Left lung (tissue), 4 donors: ENCODE measurements at regions not wholly inside any gene's neighbourhood (a gene's known extent, or its start where the extent isn't known, plus 50 kb on each side); places are given as distances from the start of the nearest gene placed in this dataset.
"Not testable (repeated sequence)": the region's sequence is repeated elsewhere in the genome, so short reads cannot be mapped to it uniquely, and the experiment has no call there.

Source experiments
- ATAC-seq: fragments of 200-7000 bp; cut with Tn5 transposase; one replicate; pipeline ENCODE4 v1.9.1; 2020; ENCODE audit warnings: moderate library complexity
- DNase-seq, 4 donors: peaks; one replicate each; pipeline ENCODE4 v3.0.0-alpha.2; 2013 to 2020
- H3K27ac ChIP-seq, 2 donors: fragments of 200-600 bp; sonication (generic) in 1 of 2; one replicate each; pipeline versions ENCODE4 v1.5.0 to v1.8.0; 2020 to 2021
- H3K27me3 ChIP-seq, 2 donors: fragments of 200-600 bp; sonication (generic) in 1 of 2; one replicate each; pipeline versions ENCODE4 v1.5.0 to v1.8.0; 2020 to 2021
- H3K36me3 ChIP-seq, 2 donors: fragments of 200-600 bp; sonication (generic) in 1 of 2; one replicate each; pipeline versions ENCODE4 v1.5.0 to v1.8.0; 2020 to 2021
- H3K4me1 ChIP-seq, 2 donors: fragments of 200-600 bp; one replicate each; pipeline ENCODE4 v1.8.0; 2021
- H3K4me3 ChIP-seq, 2 donors: fragments of 200-600 bp; sonication (generic) in 1 of 2; one replicate each; pipeline versions ENCODE4 v1.5.0 to v1.8.0; 2020 to 2021; ENCODE audit warnings: mild to moderate bottlenecking in 1 of 2
- H3K9me3 ChIP-seq, 2 donors: fragments of 200-600 bp; sonication (generic) in 1 of 2; one replicate each; pipeline versions ENCODE4 v1.5.0 to v1.8.0; 2020 to 2021
- CTCF ChIP-seq, 2 donors: fragments of 200-600 bp; sonication (generic) in 1 of 2; IDR thresholded peaks; one replicate each; pipeline versions ENCODE4 v1.5.0 to v1.8.0; 2021; ENCODE audit warnings: antibody characterized with exemption in 2 of 2
- intact Hi-C, 2 donors: fragments of 100-400 bp; cut with DNase I; formaldehyde crosslinking; loops; one replicate each; pipeline versions ENCODE4 v1.11.2 to v1.14.2; 2022
- donor health status: DM: no; HTN: yes; CAD: no.
- donor health status: DM: no; HTN: no; CAD: no.

GRCh38 chr12:24519759-24520158, 429.1 kb downstream of the BCAT1 start:
- no peak for TF ChIP-seq CTCF (IDR thresholded peaks at IDR 0.05)
- no peaks in the 10 kb centered on the region for H3K27me3 ChIP-seq
- no peak overlapping the region for H3K4me3 ChIP-seq
- peaks cover 8 to 36% of the 10 kb centered on the region in 2 donors for H3K9me3 ChIP-seq
- no peak for DNase-seq
- intact Hi-C loops = no loop called here
- H3K27ac ChIP-seq = no peak overlapping the region
- H3K36me3 ChIP-seq = no peaks in the 10 kb centered on the region
- ATAC-seq = no peak
- no peaks in the 10 kb centered on the region for H3K4me1 ChIP-seq

- Histone ChIP-seq H3K36me3 (no peaks in the 10 kb centered on the region), H3K27me3 (no peaks in the 10 kb centered on the region), H3K4me3 (no peak overlapping the region), H3K4me1 (no peaks in the 10 kb centered on the region), H3K27ac (no peak overlapping the region), H3K9me3 (peaks cover 8 to 36% of the 10 kb centered on the region in 2 donors)
- DNase-seq (no peak), ATAC-seq (no peak)
- intact Hi-C loops = no loop called here
- TF ChIP-seq CTCF (IDR thresholded peaks at IDR 0.05) = no peak
Measured at GRCh38 chr12:24517000-24517399, 431.9 kb downstream of the BCAT1 start.

- no peaks in the 10 kb centered on the region for H3K9me3 ChIP-seq
- H3K27ac ChIP-seq = no peak overlapping the region
- no peaks in the 10 kb centered on the region for H3K27me3 ChIP-seq
- TF ChIP-seq CTCF (IDR thresholded peaks at IDR 0.05) = no peak
- H3K36me3 ChIP-seq = no peaks in the 10 kb centered on the region
- intact Hi-C loops = no loop called here
- no peaks in the 10 kb centered on the region for H3K4me1 ChIP-seq
- DNase-seq (no peak), ATAC-seq (no peak)
- no peak overlapping the region for H3K4me3 ChIP-seq
Measured at GRCh38 chr12:24510581-24511125, 438.2 kb downstream of the BCAT1 start.

GRCh38 chr12:24507827-24508226, 441.1 kb downstream of the BCAT1 start:
- no peak for TF ChIP-seq CTCF (IDR thresholded peaks at IDR 0.05)
- intact Hi-C loops = no loop called here
- Histone ChIP-seq H3K4me1 (no peaks in the 10 kb centered on the region), H3K36me3 (no peaks in the 10 kb centered on the region), H3K27me3 (no peaks in the 10 kb centered on the region), H3K9me3 (no peaks in the 10 kb centered on the region), H3K27ac (no peak overlapping the region), H3K4me3 (no peak overlapping the region)
- DNase-seq (no peak), ATAC-seq (no peak)

GRCh38 chr12:24505366-24506015, 443.4 kb downstream of the BCAT1 start:
- intact Hi-C loops = no loop called here

GRCh38 chr12:24503477-24503876, 445.4 kb downstream of the BCAT1 start:
- H3K27me3 ChIP-seq, H3K27ac ChIP-seq, H3K36me3 ChIP-seq, H3K4me3 ChIP-seq, H3K4me1 ChIP-seq, H3K9me3 ChIP-seq, ATAC-seq, intact Hi-C loops, DNase-seq: not testable (repeated sequence)

More at GRCh38 chr12:24505366-24506015, 443.4 kb downstream of the BCAT1 start:
- no peak overlapping the region for H3K4me3 ChIP-seq
- no peaks in the 10 kb centered on the region for H3K36me3 ChIP-seq
- no peak for ATAC-seq
- H3K27me3 ChIP-seq = no peaks in the 10 kb centered on the region
- no peaks in the 10 kb centered on the region for H3K4me1 ChIP-seq
- no peak for TF ChIP-seq CTCF (IDR thresholded peaks at IDR 0.05)
- H3K27ac ChIP-seq = no peak overlapping the region
- no peak for DNase-seq
- no peaks in the 10 kb centered on the region for H3K9me3 ChIP-seq
